Kidney (tissue), 13 donors: ENCODE measurements at regions not wholly inside any gene's neighbourhood (a gene's known extent, or its start where the extent isn't known, plus 50 kb on each side); places are given as distances from the start of the nearest gene placed in this dataset.
A peak's percentile ranks its signal among the peaks of the same experiment; 100 is the strongest.

Experiments
- DNase-seq, 5 donors: peaks; one replicate each; pipeline ENCODE4 v3.0.0-alpha.2; 2013 to 2020
- FAIRE-seq: peaks from 2 replicates; lab custom pipeline; 2012; peaks lifted over from hg19 to GRCh38; lab: Jason Lieb, UNC
- H3K27ac ChIP-seq, 2 donors: one replicate each; pipeline ENCODE4 v1.7.0; 2013; ENCODE audit warnings: low read depth in 2 of 2, low read length in 2 of 2, inconsistent platforms in 1 of 2
- H3K27me3 ChIP-seq: one replicate; pipeline ENCODE4 v1.7.1; 2013; ENCODE audit warnings: low read length, inconsistent platforms; ENCODE audit not compliant: control insufficient read depth, insufficient read depth
- H3K36me3 ChIP-seq, 3 donors: one replicate each; pipeline versions ENCODE4 v1.7.0 to v1.7.1; 2013; ENCODE audit warnings: low read length in 3 of 3, control low read depth in 1 of 3, inconsistent platforms in 1 of 3; ENCODE audit not compliant: insufficient read depth in 3 of 3, control insufficient read depth in 2 of 3
- H3K4me1 ChIP-seq, 3 donors: one replicate each; pipeline versions ENCODE4 v1.7.0 to v1.7.1; 2013; ENCODE audit warnings: low read length in 3 of 3, inconsistent platforms in 1 of 3, low read depth in 1 of 3; ENCODE audit not compliant: control insufficient read depth in 2 of 3, insufficient read depth in 2 of 3
- H3K4me3 ChIP-seq, 3 donors: one replicate each; pipeline versions ENCODE4 v1.7.0 to v1.8.1; 2013; ENCODE audit warnings: low read length in 3 of 3, control low read depth in 1 of 3, inconsistent platforms in 1 of 3
- H3K9ac ChIP-seq, 3 donors: one replicate each; pipeline versions ENCODE4 v1.7.0 to v1.7.1; 2013; ENCODE audit warnings: low read length in 3 of 3, control low read depth in 1 of 3, inconsistent platforms in 1 of 3
- H3K9me3 ChIP-seq, 3 donors: one replicate each; pipeline versions ENCODE4 v1.7.0 to v1.7.1; 2013; ENCODE audit warnings: low read length in 3 of 3, control low read depth in 1 of 3, inconsistent platforms in 1 of 3; ENCODE audit not compliant: control insufficient read depth in 2 of 3, insufficient read depth in 1 of 3
- CTCF ChIP-seq: IDR thresholded peaks from 3 replicates; pipeline ENCODE4 v1.5.1; 2012; ENCODE audit warnings: mild to moderate bottlenecking, moderate library complexity, borderline replicate concordance; ENCODE audit not compliant: insufficient read depth; ENCODE audit errors: extremely low read depth
- intact Hi-C: fragments of 100-400 bp; cut with DNase I; formaldehyde crosslinking; loops from one replicate; pipeline ENCODE4 v1.11.1; 2022
- donor health status: control.
- donor health status: control.
- donor health status: control.
- donor health status: control.
- donor health status: control.
- donor health status: DM: yes; HTN: yes; CAD: no.
- donor health status: Normal renal cell carcinoma (clear cell type).

- H3K36me3 ChIP-seq = no peaks in the 10 kb centered on the region
- H3K27ac ChIP-seq = no peak overlapping the region
- no peaks in the 10 kb centered on the region for H3K9me3 ChIP-seq
- H3K4me1 ChIP-seq = peaks cover 0 to 2% (median 0%) of the 10 kb centered on the region in 3 donors
- no peak for TF ChIP-seq CTCF
- no peak for DNase-seq
- H3K27me3 ChIP-seq = no peaks in the 10 kb centered on the region
- H3K4me3 ChIP-seq = no peak overlapping the region
- FAIRE-seq = no peak
- H3K9ac ChIP-seq = no peak overlapping the region
- intact Hi-C loops = no loop called here
These were observed 396.1 kb upstream of the KLF6 start for GRCh38 chr10:4181081-4181480.

- Histone ChIP-seq H3K36me3 (no peaks in the 10 kb centered on the region), H3K4me3 (no peak overlapping the region), H3K27me3 (no peaks in the 10 kb centered on the region), H3K4me1 (peaks cover 0 to 2% (median 0%) of the 10 kb centered on the region in 3 donors), H3K9me3 (no peaks in the 10 kb centered on the region), H3K9ac (no peak overlapping the region), H3K27ac (no peak overlapping the region)
- intact Hi-C loops = no loop called here
- no peak for DNase-seq
- no peak for TF ChIP-seq CTCF
- peak; percentile 56 for FAIRE-seq
These were observed 392.8 kb upstream of the KLF6 start for GRCh38 chr10:4177791-4178190.

- Histone ChIP-seq H3K4me3 (no peak overlapping the region), H3K27me3 (no peaks in the 10 kb centered on the region), H3K27ac (no peak overlapping the region), H3K9me3 (peaks cover 0 to 3% (median 3%) of the 10 kb centered on the region in 3 donors), H3K9ac (no peak overlapping the region), H3K36me3 (no peaks in the 10 kb centered on the region), H3K4me1 (peaks cover 0 to 2% (median 0%) of the 10 kb centered on the region in 3 donors)
- DNase-seq (no peak), FAIRE-seq (no peak)
- no peak for TF ChIP-seq CTCF
- intact Hi-C loops = no loop called here
These were observed 391.7 kb upstream of the KLF6 start for GRCh38 chr10:4176500-4177281.
